ENCODE measurements at regions not wholly inside any gene's neighbourhood (a gene's known extent, or its start where the extent isn't known, plus 50 kb on each side); places are given as distances from the start of the nearest gene placed in this dataset.

DNA sequence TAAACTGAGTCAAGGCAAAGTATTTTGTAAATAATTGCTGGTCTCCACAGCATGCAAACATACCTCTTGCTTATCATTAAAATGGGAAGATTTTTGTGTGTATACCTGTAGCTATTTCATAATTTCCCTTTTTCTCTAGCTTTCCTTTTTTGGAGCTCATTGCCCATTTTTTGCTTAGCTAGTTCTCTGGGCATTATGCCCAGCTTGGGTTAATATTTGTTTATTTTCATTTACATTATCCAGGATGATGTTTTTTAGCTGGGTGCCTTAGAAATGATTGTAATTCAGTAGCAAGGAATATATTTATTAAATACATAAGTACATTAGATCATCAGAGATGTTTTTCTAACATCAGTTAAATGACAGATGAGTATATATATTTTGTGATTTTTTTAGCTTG is 1271.7 kb upstream of the GBE1 start:
- TF ChIP-seq, protein P1, sequence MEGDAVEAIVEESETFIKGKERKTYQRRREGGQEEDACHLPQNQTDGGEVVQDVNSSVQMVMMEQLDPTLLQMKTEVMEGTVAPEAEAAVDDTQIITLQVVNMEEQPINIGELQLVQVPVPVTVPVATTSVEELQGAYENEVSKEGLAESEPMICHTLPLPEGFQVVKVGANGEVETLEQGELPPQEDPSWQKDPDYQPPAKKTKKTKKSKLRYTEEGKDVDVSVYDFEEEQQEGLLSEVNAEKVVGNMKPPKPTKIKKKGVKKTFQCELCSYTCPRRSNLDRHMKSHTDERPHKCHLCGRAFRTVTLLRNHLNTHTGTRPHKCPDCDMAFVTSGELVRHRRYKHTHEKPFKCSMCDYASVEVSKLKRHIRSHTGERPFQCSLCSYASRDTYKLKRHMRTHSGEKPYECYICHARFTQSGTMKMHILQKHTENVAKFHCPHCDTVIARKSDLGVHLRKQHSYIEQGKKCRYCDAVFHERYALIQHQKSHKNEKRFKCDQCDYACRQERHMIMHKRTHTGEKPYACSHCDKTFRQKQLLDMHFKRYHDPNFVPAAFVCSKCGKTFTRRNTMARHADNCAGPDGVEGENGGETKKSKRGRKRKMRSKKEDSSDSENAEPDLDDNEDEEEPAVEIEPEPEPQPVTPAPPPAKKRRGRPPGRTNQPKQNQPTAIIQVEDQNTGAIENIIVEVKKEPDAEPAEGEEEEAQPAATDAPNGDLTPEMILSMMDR (IDR thresholded peaks at IDR 0.05; ENCODE audit: low read depth, low read length, poor library complexity, severe bottlenecking): no peak
- TF ChIP-seq EZH2phosphoT487 (IDR thresholded peaks at IDR 0.05; ENCODE audit: borderline replicate concordance, low read length): no peak
